T-helper 1 cell treated with Interleukin-12 subunit alpha and Interleukin-12 subunit beta and Interleukin-4 antibody, amounts not matched to agents 30 ng/mL and 1 ng/mL, for 36 hours (primary cell): ENCODE measurements at regions not wholly inside any gene's neighbourhood (a gene's known extent, or its start where the extent isn't known, plus 50 kb on each side); places are given as distances from the start of the nearest gene placed in this dataset.
"Not testable (repeated sequence)": the region's sequence is repeated elsewhere in the genome, so short reads cannot be mapped to it uniquely, and the experiment has no call there.

Source experiments
- intact Hi-C: fragments of 100-400 bp; cut with micrococcal nuclease; formaldehyde crosslinking; loops from one replicate; pipeline ENCODE4 v1.15.1; 2024

DNA sequence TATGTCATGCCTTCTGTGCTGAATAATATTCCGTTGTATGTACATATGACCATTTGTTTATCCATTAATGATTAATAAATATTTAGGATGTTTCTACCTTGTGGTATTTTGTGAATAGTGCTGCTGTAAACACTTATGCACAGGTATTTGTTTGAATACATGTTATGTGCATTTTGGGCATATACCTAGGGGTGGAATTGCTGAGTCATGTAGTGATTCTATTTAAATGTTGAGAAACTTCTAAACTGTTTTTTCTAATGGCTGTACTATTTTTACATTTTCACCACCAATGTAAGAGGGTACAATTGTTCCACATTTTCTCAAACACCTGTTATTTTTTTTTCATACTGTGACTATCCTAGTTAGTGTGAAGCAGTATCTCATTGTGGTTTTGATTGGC, 1318.6 kb downstream of the TECRL start:
- intact Hi-C loops = no loop called here

DNA sequence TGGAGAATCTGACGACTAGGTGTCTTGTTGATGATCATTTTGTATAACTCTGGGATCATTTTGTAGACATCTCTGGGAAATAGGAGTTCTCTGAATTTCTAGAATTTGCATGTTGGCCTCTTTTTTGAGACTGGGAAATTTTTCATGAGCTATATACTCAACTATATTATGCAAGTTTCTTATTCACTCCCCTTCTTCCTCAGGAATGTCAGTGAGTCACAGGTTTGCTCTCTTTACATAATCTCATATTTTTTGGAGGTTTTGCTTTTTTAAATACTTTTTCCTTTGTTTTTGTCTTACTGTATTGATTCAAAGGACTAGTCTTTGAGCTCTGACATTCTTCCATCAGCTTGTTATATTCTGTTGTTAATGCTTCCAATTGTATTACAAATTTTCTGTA, 1324.2 kb downstream of the TECRL start:
- intact Hi-C loops = no loop called here

DNA sequence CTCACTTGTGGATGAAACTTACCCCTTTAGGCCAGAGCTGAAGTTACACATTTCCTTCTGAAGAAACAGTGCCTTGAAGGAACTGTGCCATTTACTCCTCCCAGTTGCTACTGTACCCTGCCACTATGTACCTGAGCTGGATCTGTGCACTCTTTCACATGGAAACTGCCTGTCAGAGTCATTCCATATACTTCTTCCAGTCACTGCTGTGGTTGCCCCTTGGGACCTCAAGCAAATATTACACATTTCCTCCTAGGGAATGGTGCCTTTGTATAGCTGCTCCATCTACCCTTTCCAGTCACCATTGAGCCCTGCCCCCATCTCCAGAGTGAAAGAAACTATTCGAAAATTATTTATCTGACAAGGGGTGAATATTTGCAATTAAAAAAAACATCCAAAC, 1328.3 kb downstream of the TECRL start:
- intact Hi-C loops = no loop called here

DNA sequence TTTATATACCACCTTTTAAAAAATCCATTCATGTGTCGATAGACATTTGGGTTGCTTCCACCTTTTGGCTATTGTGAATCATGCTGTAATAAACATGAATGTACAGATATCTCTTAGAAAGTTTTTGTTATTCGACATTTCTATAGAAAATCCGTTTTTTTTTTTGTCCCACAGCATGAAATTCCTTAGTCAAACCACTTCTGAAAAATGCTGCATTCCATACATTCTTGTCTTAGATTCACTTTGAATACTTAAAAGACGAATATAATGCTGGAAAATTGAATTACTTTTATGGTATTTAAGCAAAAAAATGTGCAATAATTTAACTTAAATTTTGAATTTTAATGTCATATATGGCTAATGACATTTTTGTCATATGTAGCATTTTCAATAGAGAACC, 1345.5 kb downstream of the TECRL start:
- intact Hi-C loops = no loop called here

DNA sequence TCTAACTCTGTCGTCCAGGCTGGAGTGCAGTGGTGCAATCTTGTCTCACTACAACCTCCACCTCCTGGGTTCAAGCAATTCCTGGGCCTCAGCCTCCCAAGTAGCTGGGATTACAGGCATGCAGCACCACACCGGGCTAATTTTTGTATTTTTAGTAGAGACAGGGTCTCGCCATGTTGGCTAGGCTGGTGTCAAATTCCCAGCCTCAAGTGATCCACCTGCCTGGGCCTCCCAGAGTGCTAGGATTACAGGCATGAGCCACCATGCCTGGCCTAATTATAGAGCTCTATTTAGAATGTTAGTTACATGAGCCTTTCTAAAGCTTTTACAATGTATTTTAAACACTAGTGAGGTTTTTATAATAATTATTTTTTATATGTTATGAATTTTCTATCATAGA, 1346.4 kb downstream of the TECRL start:
- intact Hi-C loops = not testable (repeated sequence)

DNA sequence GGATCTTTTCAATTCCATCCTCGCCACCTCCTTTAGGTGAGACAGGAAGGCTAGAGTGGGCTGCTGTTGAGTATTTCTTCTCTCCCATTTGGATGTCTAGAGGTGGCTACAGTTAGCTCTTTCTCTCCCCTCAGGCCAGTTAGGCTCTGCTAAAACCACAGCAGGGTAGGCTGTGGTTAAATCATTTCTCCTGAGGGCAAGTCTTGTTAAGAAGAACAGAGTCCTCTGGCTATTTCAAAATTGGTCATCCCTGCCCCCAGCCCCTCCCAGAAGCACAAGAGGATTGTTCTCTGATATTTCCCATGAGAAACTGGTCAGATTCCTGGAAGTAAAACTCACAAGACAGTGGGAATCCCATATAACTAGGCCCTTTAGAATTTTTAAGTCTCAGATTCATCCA, 1359.5 kb downstream of the TECRL start:
- intact Hi-C loops = no loop called here

DNA sequence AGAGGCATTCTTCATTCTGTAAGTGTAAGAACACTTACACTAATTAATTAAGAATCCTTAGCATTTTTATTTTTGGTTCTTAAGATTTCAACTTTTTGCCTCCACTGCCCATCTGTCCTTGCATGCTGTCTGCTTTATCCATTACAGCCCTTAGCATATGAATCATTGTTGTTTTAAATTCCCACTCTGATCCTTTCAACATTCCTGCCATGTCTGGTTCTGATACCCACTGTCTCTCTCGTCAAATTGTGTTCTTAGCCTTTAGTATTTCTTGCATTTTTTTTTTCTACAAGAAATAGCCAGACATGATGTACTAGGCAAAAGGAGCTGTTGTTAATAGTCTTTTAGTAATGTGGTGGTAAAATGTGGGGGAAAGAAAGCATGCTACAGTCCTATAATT, 1360.0 kb downstream of the TECRL start:
- intact Hi-C loops = no loop called here

DNA sequence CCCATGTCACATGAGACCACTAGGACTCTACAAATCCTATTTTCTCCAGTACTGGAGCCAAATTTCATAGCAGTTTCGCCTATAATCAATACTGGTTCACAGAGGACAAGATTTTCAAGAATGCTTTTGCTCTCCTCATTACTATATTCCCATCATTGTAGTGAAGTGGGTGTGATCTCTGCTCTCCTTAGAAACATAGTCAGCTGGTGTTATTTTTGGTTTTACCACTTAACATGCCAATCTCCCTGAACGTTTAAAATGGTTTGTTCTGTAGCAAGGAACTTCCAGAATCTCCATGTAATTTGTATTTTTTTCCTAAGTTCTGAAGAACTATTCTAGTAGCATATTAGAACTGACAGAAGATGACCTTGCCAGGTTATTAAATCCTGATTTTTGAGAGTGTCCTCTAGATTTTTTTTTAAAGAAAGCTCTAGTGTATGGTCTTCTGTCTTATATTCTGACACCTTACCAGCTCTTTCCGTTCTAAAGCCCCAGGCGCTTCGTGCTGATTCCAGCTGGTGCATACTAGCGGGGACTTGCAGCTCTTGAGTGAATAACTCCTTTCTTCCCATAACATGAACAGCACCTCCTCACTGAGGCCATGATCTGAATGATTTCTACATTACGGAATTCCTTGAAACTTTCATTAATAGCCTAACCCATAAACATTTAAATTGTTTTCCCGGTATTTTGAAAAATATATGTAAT, 1372.9 kb downstream of the TECRL start:
- intact Hi-C loops = no loop called here

DNA sequence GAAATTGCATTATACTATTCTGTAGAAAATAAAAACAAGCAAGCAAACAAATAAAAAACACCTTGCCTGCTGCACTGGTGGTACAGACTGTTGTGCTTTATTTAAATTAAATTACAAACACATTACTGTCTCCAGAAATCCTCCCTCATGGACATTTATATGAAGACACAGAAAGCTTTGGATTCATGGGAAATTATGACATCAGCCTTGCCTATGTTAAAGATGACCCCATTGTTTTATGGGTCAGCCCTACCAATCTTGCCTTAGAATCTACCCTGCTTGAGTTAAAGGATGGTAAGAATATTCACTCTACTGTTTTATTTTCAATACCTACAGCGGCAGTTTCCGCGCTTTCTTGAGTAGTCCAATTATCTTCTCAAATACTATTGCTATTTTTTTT, 1379.9 kb downstream of the TECRL start:
- intact Hi-C loops = no loop called here

DNA sequence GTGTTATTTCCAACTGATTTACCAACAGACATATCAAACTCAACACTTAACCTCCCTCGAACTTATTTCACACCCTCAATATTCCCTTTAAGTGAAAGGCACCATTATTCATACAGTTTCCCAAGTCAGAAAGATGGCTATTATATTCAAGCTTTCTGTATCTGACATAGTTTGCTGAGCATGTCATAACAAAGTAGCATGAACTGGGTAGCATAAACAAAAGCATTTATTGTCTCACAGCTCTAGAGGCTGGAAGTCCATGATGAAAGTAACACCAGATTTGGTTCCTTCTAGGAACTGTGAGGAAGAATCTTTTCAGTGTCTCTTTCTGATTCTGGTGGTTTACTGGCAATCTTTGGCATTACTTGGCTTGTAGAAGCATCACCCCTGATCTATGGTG, 1388.6 kb downstream of the TECRL start:
- intact Hi-C loops = no loop called here

DNA sequence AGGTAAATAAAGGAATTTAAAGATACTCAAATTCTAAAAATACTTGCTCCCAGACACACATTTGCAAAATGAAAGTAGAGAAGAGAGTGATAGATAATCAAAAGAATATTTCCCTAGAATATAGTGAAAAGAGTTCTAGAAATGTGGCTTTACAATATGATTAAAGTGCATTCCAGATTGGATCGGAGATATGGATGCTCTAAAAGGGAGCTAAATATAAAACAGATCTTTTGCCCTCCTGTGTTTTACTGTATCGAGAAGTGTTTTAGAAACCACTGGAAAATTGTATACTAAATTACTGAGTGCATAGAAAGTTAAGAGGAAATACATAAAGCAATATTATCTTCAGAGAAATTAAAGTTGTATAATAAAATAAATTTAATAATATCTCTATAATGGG, 1392.0 kb downstream of the TECRL start:
- intact Hi-C loops = no loop called here

DNA sequence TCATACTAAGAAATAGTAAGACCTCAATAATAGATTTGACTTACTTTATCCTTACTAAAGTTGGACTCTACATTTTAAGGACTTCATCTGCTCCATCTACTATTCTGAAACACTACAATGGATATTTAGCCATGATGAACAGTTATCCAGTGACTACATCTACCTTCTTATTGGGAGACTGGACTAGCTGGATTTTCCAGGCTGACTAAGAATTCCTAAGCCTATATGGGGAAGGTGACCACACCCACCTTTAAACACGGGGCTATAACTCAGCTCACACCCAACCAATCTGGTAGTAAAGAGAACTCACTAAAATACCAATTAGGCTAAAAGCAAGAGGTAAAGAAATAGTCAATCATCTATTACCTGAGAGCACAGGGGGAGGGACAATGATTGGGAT, 1438.4 kb downstream of the TECRL start:
- intact Hi-C loops = no loop called here

DNA sequence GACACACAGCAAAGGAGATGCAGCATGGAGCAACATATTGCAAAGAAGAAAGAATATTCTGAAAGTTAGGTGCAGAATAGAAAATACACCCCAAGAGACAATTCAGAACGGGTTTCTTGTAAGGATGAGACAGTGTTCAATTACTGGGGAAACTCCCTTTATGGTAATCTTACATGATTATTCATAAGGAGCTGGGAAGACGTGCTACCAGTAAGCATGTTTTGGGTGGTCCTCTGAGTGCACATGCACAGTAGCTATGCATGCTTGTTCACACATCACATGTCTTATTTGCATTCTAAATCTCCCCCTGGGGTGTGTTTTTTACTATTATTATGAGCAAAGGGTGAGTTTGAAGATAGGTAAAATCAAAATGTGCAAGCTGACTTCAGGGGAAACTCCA, 1448.8 kb downstream of the TECRL start:
- intact Hi-C loops = no loop called here

DNA sequence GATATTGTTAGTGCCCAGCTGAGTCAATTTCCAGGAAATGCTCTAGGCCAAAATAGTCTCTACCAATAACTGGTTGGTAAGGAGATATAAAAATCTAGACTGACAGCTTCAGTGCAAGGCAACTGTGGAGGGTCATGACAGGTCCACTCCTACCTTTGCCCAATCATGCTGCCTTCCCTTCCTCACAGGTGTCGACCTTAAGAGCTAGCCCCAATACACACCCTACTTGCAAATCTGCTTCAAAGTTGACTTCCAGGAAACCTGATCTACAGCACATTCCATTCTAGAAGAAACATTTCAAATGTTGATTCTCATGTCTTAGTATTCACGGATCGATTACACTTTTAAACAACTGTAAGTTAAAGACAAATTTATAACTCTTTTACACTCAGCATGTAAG, 1455.5 kb downstream of the TECRL start:
- intact Hi-C loops = no loop called here

DNA sequence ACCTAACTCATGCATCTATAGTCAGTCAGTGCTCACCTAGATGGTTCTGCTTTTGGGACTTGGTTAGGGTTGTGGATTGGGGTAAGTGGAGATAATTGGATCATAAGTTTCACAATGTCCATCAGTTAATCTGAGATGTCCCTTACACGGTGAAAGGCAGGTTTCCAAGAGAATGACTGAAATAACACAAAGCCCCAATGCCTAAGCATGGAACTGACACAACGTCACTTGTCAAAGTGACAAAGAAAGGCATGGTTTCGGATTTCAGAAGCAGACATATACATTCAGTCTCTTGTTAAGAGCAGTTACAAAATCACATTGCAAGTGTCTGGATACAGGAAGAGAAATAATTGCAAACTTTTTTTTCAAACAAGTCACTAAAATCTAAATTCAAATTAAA, 1456.9 kb downstream of the TECRL start:
- intact Hi-C loops = no loop called here

DNA sequence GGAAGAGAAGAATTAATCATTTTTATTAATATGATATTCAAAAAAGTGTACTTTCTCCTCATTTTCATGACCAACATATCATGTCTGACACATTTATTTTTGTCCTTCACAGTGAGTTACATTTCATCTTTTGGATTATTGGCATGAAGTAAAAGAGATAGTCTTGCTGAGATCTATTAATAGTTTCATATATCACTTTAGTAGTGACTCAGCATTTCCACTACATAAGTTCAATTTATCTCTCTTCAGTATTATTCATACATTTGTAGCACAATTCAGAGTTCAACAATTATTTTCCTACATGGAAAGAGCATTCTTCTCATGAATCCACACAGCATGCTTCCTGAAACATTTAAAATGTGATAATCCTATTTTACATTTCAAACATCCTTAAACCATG, 1461.1 kb downstream of the TECRL start:
- intact Hi-C loops = no loop called here

DNA sequence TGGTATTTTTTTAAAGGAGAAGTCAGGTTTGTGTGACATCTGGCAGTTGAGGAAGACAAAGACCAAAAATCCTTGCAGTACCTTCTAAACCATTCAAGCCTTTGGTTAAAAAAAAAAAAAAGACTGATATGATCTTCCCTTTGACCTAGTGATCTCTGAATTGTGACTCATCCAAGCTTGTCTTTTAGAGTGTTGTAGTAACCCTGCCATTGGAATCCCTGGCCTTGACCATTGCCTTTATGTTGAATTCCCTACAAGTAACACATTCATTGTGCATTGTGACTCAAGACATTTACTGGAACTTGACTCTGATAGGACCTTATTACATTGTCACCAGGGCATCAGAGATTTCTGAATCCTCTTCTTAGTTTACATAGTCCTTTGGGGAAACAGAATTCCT, 1469.0 kb downstream of the TECRL start:
- intact Hi-C loops = no loop called here

DNA sequence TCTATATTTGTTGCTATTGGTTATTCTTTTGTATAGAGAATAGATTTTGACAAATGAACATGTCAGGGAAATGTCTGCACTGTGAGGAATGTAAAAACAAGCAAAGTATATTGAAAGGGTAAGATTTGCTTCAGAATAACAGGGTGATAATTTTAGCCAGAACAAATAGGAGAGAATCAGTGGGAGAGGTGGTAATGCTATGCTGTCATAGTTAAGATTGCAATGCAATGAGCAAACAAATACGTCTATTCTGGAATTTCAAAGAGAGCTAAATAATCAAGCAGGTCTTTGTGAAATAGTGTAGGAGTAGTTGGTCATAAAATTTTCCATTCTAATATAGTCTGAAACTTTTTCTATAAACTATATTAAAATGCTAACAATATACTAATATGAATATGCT, 1478.4 kb downstream of the TECRL start:
- intact Hi-C loops = no loop called here

DNA sequence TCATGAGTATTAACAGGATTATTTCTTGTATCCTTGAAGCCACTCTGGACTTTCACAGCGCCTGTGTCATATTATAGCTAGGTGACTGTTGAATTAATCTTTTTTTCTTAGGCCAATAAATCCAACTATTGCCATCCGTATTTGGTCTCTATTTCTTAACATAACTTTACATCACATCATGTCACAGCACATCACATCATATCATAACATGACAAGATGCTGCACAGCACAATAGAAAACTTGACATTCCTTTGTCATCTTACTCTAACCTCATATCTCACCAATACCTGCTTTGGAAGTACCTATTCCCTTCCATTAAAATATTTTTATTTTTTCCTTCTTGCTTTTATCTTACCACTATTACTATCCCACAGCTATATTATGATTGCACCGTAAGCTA, 1480.8 kb downstream of the TECRL start:
- intact Hi-C loops = no loop called here

DNA sequence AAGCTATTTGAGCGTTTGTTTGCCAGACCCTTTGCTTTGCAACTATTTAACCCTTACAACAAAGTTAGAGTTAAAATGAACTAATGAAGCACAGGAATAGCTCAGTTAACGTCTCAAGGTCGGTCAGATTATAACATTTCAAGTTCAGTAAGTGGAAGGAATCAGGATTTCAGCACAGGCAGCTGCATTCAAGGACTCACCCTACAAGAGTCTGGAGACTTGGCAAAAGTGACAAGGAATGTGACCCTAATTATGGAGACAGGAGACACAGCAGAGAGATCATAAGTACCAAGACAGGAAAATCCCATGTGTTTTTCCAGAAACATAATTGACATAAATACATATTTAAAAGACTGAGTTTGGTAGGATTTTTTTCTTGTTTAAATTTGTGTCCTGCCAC, 1481.7 kb downstream of the TECRL start:
- intact Hi-C loops = no loop called here

DNA sequence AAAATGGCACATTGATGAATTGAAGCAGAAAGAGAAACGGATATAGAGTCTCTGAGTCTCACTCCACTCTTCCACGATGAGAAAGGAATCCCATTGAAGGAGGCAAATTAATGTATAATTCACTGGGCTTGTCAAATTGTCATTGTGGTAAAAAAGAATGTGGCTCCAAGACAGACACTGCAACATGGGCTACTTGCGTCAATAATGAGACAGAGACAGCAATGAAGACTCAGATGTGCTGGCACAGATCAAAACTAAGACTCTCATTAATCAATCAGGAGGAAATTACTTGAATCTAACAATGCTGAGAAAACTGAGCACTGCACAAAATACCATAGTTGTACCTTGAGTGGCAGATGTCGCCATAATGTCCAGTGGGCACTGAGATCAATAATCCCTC, 1485.5 kb downstream of the TECRL start:
- intact Hi-C loops = no loop called here

DNA sequence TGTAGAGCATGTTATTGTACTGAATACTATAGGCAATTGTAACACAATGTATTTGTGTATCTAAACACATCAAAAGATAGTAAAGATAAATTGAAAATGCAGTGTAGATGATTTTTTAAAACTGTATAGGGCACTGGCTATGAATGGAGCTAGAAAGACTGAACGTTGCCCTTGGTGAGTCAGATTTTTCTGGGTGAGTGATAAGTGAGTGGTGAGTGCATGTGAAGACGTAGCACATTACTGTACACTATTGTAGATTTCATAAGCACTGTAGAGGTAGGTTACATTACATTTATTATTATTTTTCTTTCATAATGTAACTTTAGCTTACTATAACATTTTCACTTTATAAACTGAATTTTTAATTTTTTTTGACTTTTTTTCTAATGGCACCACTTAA, 1491.6 kb downstream of the TECRL start:
- intact Hi-C loops = no loop called here

DNA sequence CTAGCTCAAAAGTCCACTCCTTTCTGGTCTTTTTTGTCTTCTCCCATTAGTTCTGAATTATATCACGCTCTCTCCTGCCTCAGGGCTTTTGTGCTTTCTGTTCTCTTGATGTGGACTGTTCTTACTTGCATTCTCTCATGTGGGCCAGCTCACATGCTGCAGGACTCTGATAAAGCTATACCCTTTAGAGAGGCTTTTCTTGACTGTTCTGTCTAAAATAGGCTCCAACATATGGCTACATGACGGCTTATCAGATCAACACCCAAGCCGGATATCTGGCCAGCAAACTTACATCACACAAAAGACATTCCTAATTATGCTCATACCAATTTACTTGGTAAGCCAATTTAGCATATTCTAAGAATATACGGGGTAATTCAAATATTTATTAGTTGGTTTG, 1494.5 kb downstream of the TECRL start:
- intact Hi-C loops = no loop called here

DNA sequence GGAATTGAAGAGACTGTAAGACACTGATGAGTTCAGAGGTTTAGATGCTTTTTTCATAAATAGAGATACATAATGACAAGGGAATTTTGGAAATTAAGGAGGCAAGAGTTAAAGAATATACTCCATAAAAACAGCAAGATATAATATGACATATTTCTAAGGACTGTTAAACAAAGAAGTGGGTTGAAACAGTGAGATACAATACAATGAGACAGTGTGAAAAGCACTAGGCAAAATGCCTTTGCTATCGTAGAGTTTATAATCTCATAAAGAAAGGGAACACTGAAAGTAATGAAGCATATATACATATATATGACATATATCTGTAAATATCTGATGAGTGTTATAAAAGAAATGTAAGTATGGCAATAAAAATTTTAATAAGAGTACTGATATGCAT, 1496.2 kb downstream of the TECRL start:
- intact Hi-C loops = no loop called here
